Epithelial cell of proximal tubule (primary cell): ENCODE measurements at regions not wholly inside any gene's neighbourhood (a gene's known extent, or its start where the extent isn't known, plus 50 kb on each side); places are given as distances from the start of the nearest gene placed in this dataset.

Experiments
- DNase-seq: peaks from one replicate; pipeline ENCODE4 v3.0.0-alpha.2; 2011; ENCODE audit warnings: low read depth
- H3K4me3 ChIP-seq: 2 replicates; pipeline ENCODE4 v1.5.1; 2011; ENCODE audit warnings: low read depth, mild to moderate bottlenecking, low read length
- CTCF ChIP-seq: conservative IDR thresholded peaks from 2 replicates; pipeline ENCODE4 v1.5.1; 2012; ENCODE audit warnings: low read depth, mild to moderate bottlenecking, low read length

- no peak overlapping the region for H3K4me3 ChIP-seq
- TF ChIP-seq CTCF: no peak
- no peak for DNase-seq
Observed at GRCh38 chr16:86437348-86437747, 73.0 kb upstream of the FOXF1 start.

- TF ChIP-seq CTCF: no peak
- no peak for DNase-seq
Observed at GRCh38 chr16:86442703-86443102, 67.6 kb upstream of the FOXF1 start.

GRCh38 chr16:86443508-86444147 is 66.7 kb upstream of the FOXF1 start:
- DNase-seq: no peak
- H3K4me3 ChIP-seq: no peak overlapping the region
- TF ChIP-seq CTCF: no peak

More at GRCh38 chr16:86442703-86443102, 67.6 kb upstream of the FOXF1 start:
- H3K4me3 ChIP-seq: no peak overlapping the region

- no peak for DNase-seq
- TF ChIP-seq CTCF: no peak
- no peak overlapping the region for H3K4me3 ChIP-seq
Observed at GRCh38 chr16:86444261-86444660, 66.1 kb upstream of the FOXF1 start.

- H3K4me3 ChIP-seq: no peak overlapping the region
- no peak for DNase-seq
- no peak for TF ChIP-seq CTCF
Observed at GRCh38 chr16:86444661-86445060, 65.7 kb upstream of the FOXF1 start.

GRCh38 chr16:86446279-86446678 is 64.0 kb upstream of the FOXF1 start:
- no peak for DNase-seq
- no peak overlapping the region for H3K4me3 ChIP-seq
- TF ChIP-seq CTCF: no peak

- no peak for TF ChIP-seq CTCF
- no peak overlapping the region for H3K4me3 ChIP-seq
- no peak for DNase-seq
Observed at GRCh38 chr16:86447228-86447627, 63.1 kb upstream of the FOXF1 start.
